ENCODE measurements at regions not wholly inside any gene's neighbourhood (a gene's known extent, or its start where the extent isn't known, plus 50 kb on each side); places are given as distances from the start of the nearest gene placed in this dataset.
"Not testable (repeated sequence)": the region's sequence is repeated elsewhere in the genome, so short reads cannot be mapped to it uniquely, and the experiment has no call there.

DNA sequence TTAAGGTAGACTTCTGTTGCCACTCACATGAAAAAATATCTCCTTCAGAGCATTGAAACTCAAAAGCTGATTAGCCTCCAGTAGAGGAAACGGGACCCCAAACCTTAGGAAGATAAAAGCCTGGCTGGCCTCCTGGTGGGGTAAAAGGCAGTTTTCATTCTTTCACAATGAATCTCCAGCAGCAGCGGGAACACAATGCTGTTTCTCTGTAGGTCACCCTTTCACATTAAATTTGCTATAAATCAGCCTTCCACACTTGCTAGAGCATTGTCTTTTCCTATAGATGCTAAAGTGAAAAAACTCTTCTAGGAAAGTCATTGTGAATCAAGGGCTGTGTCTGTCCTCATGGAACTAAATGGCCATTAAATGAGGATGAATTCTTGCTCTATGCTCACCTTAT is 207.3 kb upstream of the MAGEB2 start:
- Mint-ChIP-seq H3K27ac (ENCODE audit: unreplicated experiment) (no peak overlapping the region), H3K4me1 (ENCODE audit: low read depth, unreplicated experiment) (peaks cover 14% of the 10 kb centered on the region), H3K9me3 (ENCODE audit: unreplicated experiment) (peaks cover 3% of the 10 kb centered on the region), H3K4me3 (ENCODE audit: unreplicated experiment) (no peak overlapping the region), H3K36me3 (ENCODE audit: unreplicated experiment) (no peaks in the 10 kb centered on the region), H3K27me3 (ENCODE audit: unreplicated experiment) (peaks cover 2% of the 10 kb centered on the region)
- TF ChIP-seq, protein P1, sequence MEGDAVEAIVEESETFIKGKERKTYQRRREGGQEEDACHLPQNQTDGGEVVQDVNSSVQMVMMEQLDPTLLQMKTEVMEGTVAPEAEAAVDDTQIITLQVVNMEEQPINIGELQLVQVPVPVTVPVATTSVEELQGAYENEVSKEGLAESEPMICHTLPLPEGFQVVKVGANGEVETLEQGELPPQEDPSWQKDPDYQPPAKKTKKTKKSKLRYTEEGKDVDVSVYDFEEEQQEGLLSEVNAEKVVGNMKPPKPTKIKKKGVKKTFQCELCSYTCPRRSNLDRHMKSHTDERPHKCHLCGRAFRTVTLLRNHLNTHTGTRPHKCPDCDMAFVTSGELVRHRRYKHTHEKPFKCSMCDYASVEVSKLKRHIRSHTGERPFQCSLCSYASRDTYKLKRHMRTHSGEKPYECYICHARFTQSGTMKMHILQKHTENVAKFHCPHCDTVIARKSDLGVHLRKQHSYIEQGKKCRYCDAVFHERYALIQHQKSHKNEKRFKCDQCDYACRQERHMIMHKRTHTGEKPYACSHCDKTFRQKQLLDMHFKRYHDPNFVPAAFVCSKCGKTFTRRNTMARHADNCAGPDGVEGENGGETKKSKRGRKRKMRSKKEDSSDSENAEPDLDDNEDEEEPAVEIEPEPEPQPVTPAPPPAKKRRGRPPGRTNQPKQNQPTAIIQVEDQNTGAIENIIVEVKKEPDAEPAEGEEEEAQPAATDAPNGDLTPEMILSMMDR (IDR thresholded peaks at IDR 0.05; ENCODE audit: partially characterized antibody, unreplicated experiment): no peak
- no peak for DNase-seq

DNA sequence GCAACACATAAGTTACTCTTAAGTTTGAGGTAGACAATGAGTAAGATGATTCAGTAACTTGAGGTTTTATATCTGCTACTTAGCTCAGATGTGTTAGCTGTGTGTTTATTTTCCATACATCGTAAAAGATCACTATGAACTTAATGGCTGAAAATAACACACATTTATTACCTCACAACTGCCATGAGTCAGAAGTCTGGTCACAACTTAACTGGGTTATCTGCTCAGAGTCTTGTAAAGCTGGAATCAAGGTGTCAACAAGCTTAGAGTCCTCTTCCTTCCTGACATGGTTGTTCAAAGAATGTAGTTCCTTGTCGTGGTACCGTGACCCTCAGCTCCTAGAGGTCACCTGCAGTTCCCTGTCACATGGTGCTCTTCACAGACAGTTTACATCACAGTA is 204.9 kb upstream of the MAGEB2 start:
- peaks cover 5% of the 10 kb centered on the region for H3K9me3 Mint-ChIP-seq (ENCODE audit: unreplicated experiment)
- no peak for DNase-seq
- H3K4me3 Mint-ChIP-seq (ENCODE audit: unreplicated experiment): no peak overlapping the region

DNA sequence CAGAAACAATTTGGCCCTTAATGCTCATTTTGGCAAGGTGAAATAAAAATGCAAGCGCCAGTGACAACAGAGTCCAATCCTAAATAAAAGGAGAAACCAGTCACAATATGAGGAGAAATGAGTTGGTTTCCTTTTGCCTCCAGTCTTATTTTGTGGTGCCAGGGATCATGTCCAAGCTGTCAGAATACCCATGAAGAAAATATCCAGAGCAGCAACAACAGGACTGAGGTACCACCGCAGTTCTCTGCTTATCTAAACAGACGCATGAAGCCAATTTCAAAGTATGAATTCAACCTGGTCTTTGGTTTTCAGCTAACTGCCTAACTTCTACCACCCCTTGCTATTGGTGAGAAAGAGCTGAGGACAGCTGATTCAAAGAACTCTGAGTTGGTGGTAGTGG is 199.9 kb upstream of the MAGEB2 start:
- H3K4me3 Mint-ChIP-seq (ENCODE audit: unreplicated experiment): no peak overlapping the region
- H3K4me1 Mint-ChIP-seq (ENCODE audit: low read depth, unreplicated experiment): no peaks in the 10 kb centered on the region
- peaks cover 3% of the 10 kb centered on the region for H3K9me3 Mint-ChIP-seq (ENCODE audit: unreplicated experiment)
- no peaks in the 10 kb centered on the region for H3K36me3 Mint-ChIP-seq (ENCODE audit: unreplicated experiment)
- DNase-seq: no peak
- no peak overlapping the region for H3K27ac Mint-ChIP-seq (ENCODE audit: unreplicated experiment)
- TF ChIP-seq, protein P1 (IDR thresholded peaks at IDR 0.05; ENCODE audit: partially characterized antibody, unreplicated experiment): no peak
- H3K27me3 Mint-ChIP-seq (ENCODE audit: unreplicated experiment): no peaks in the 10 kb centered on the region

More for the DNA sequence above, 204.9 kb upstream of the MAGEB2 start:
- H3K27me3 Mint-ChIP-seq (ENCODE audit: unreplicated experiment): no peaks in the 10 kb centered on the region
- no peaks in the 10 kb centered on the region for H3K36me3 Mint-ChIP-seq (ENCODE audit: unreplicated experiment)
- TF ChIP-seq, protein P1 (IDR thresholded peaks at IDR 0.05; ENCODE audit: partially characterized antibody, unreplicated experiment): no peak
- H3K27ac Mint-ChIP-seq (ENCODE audit: unreplicated experiment): no peak overlapping the region
- peaks cover 2% of the 10 kb centered on the region for H3K4me1 Mint-ChIP-seq (ENCODE audit: low read depth, unreplicated experiment)

GRCh38 chrX:30027636-30028035 is 187.7 kb upstream of the MAGEB2 start:
- TF ChIP-seq, protein P1 (IDR thresholded peaks at IDR 0.05; ENCODE audit: partially characterized antibody, unreplicated experiment): no peak
- Mint-ChIP-seq H3K27ac (ENCODE audit: unreplicated experiment) (no peak overlapping the region), H3K4me1 (ENCODE audit: low read depth, unreplicated experiment) (no peaks in the 10 kb centered on the region), H3K27me3 (ENCODE audit: unreplicated experiment) (no peaks in the 10 kb centered on the region), H3K36me3 (ENCODE audit: unreplicated experiment) (no peaks in the 10 kb centered on the region), H3K4me3 (ENCODE audit: unreplicated experiment) (no peak overlapping the region), H3K9me3 (ENCODE audit: unreplicated experiment) (no peaks in the 10 kb centered on the region)
- no peak for DNase-seq

GRCh38 chrX:30036406-30036805 is 179.0 kb upstream of the MAGEB2 start:
- not testable (repeated sequence) for H3K9me3 Mint-ChIP-seq (ENCODE audit: unreplicated experiment); DNase-seq; H3K27me3 Mint-ChIP-seq (ENCODE audit: unreplicated experiment); H3K36me3 Mint-ChIP-seq (ENCODE audit: unreplicated experiment); H3K4me3 Mint-ChIP-seq (ENCODE audit: unreplicated experiment); H3K4me1 Mint-ChIP-seq (ENCODE audit: low read depth, unreplicated experiment); H3K27ac Mint-ChIP-seq (ENCODE audit: unreplicated experiment)

GRCh38 chrX:30039768-30040167 is 175.6 kb upstream of the MAGEB2 start:
- no peaks in the 10 kb centered on the region for H3K4me1 Mint-ChIP-seq (ENCODE audit: low read depth, unreplicated experiment)
- H3K27ac Mint-ChIP-seq (ENCODE audit: unreplicated experiment): no peak overlapping the region
- no peak overlapping the region for H3K4me3 Mint-ChIP-seq (ENCODE audit: unreplicated experiment)
- H3K9me3 Mint-ChIP-seq (ENCODE audit: unreplicated experiment): no peaks in the 10 kb centered on the region
- DNase-seq: no peak
- no peaks in the 10 kb centered on the region for H3K36me3 Mint-ChIP-seq (ENCODE audit: unreplicated experiment)
- TF ChIP-seq, protein P1 (IDR thresholded peaks at IDR 0.05; ENCODE audit: partially characterized antibody, unreplicated experiment): no peak
- no peaks in the 10 kb centered on the region for H3K27me3 Mint-ChIP-seq (ENCODE audit: unreplicated experiment)

Data from glutamatergic neuron (in vitro differentiated cells).